H1 (cell line): ENCODE measurements at regions not wholly inside any gene's neighbourhood (a gene's known extent, or its start where the extent isn't known, plus 50 kb on each side); places are given as distances from the start of the nearest gene placed in this dataset.

ENCODE experiments used
- HDAC6 ChIP-seq: IDR thresholded peaks from one replicate; pipeline ENCODE4 v1.7.1; 2012; ENCODE audit warnings: low read depth, mild to moderate bottlenecking, inconsistent platforms, low read length, moderate library complexity
- NRF1 ChIP-seq: IDR thresholded peaks from 2 replicates; pipeline ENCODE4 v1.6.1; 2011; ENCODE audit warnings: mild to moderate bottlenecking, low read depth, low read length, improper control_type of control experiment
- RNF2 ChIP-seq: fragments of 200-900, 300-1000 bp; sonication (generic); IDR thresholded peaks from 2 replicates; pipeline ENCODE4 v1.7.1; 2016; ENCODE audit warnings: borderline replicate concordance, low read depth, mild to moderate bottlenecking, antibody characterized with exemption, low read length; ENCODE audit not compliant: poor library complexity, severe bottlenecking; ENCODE audit errors: missing control alignments
- TF ChIP-seq, protein P1 (sequence below), 3 experiments: IDR thresholded peaks; 1 replicate in 2 of 3; 2 replicates in 1 of 3; pipeline versions ENCODE4 v1.5.1 to v1.6.1; 2011; ENCODE audit warnings: low read length in 3 of 3, mild to moderate bottlenecking in 3 of 3, inconsistent platforms in 2 of 3, low read depth in 1 of 3, moderate library complexity in 1 of 3; ENCODE audit not compliant: insufficient read depth in 1 of 3; ENCODE audit errors: control extremely low read depth in 1 of 3

DNA sequence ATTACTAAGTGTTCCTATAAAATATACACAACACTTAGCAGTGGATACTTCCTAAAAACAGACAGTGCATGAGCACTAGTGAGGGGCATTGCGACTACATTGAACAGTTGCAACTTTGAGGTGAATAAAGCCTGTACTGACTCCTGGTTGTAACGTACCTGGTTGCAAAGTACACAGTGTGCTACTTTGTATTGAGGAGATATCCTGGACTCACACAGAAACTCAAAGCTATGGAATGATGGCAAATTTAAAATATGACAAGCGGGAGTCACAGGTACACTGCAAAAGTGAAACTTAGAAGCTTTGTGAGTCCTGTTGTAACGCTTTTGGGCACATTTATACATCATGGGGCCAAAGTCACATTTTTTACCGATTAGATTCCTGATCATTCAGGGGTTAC lies 55.6 kb upstream of the HLA-A start (continued):
- TF ChIP-seq NRF1 (no peak), HDAC6 (no peak), RNF2 (no peak)
- TF ChIP-seq, protein P1, sequence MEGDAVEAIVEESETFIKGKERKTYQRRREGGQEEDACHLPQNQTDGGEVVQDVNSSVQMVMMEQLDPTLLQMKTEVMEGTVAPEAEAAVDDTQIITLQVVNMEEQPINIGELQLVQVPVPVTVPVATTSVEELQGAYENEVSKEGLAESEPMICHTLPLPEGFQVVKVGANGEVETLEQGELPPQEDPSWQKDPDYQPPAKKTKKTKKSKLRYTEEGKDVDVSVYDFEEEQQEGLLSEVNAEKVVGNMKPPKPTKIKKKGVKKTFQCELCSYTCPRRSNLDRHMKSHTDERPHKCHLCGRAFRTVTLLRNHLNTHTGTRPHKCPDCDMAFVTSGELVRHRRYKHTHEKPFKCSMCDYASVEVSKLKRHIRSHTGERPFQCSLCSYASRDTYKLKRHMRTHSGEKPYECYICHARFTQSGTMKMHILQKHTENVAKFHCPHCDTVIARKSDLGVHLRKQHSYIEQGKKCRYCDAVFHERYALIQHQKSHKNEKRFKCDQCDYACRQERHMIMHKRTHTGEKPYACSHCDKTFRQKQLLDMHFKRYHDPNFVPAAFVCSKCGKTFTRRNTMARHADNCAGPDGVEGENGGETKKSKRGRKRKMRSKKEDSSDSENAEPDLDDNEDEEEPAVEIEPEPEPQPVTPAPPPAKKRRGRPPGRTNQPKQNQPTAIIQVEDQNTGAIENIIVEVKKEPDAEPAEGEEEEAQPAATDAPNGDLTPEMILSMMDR (IDR thresholded peaks at IDR 0.05; ENCODE audit: control extremely low read depth in 1 of 3, insufficient read depth in 1 of 3, low read depth in 1 of 3, low read length in 3 of 3) = no peak
